ENCODE measurements at regions not wholly inside any gene's neighbourhood (a gene's known extent, or its start where the extent isn't known, plus 50 kb on each side); places are given as distances from the start of the nearest gene placed in this dataset.
"Not testable (repeated sequence)": the region's sequence is repeated elsewhere in the genome, so short reads cannot be mapped to it uniquely, and the experiment has no call there.

- Mint-ChIP-seq H3K27me3 (ENCODE audit: low read depth) (peaks cover 9% of the 10 kb centered on the region), H3K9me3 (no peaks in the 10 kb centered on the region), H3K4me1 (ENCODE audit: low read depth) (no peaks in the 10 kb centered on the region), H3K4me3 (no peak overlapping the region), H3K36me3 (ENCODE audit: insufficient read depth) (no peaks in the 10 kb centered on the region)
- DNase-seq, result no peak
- no peak for ATAC-seq
Observed at GRCh38 chr10:33704214-33704830, 369.9 kb upstream of the NRP1 start.

- ATAC-seq (no peak), DNase-seq (no peak)
- Mint-ChIP-seq H3K27me3 (ENCODE audit: low read depth) (peaks cover 9% of the 10 kb centered on the region), H3K4me3 (no peak overlapping the region), H3K36me3 (ENCODE audit: insufficient read depth) (no peaks in the 10 kb centered on the region), H3K4me1 (ENCODE audit: low read depth) (no peaks in the 10 kb centered on the region), H3K9me3 (no peaks in the 10 kb centered on the region)
Observed at GRCh38 chr10:33703501-33704213, 369.2 kb upstream of the NRP1 start.

GRCh38 chr10:33698033-33698432 lies 363.6 kb upstream of the NRP1 start:
- Mint-ChIP-seq H3K4me1 (ENCODE audit: low read depth) (no peaks in the 10 kb centered on the region), H3K4me3 (no peak overlapping the region), H3K27me3 (ENCODE audit: low read depth) (peaks cover 9% of the 10 kb centered on the region), H3K36me3 (ENCODE audit: insufficient read depth) (no peaks in the 10 kb centered on the region), H3K9me3 (no peaks in the 10 kb centered on the region)
- no peak for DNase-seq
- no peak for ATAC-seq

- peaks cover 4% of the 10 kb centered on the region for H3K27me3 Mint-ChIP-seq (ENCODE audit: low read depth)
- no peaks in the 10 kb centered on the region for H3K4me1 Mint-ChIP-seq (ENCODE audit: low read depth)
- no peak overlapping the region for H3K4me3 Mint-ChIP-seq
- ATAC-seq (no peak), DNase-seq (no peak)
- H3K9me3 Mint-ChIP-seq, result no peaks in the 10 kb centered on the region
- no peaks in the 10 kb centered on the region for H3K36me3 Mint-ChIP-seq (ENCODE audit: insufficient read depth)
Observed at GRCh38 chr10:33697016-33697415, 362.5 kb upstream of the NRP1 start.

- Mint-ChIP-seq H3K9me3 (peaks cover 10% of the 10 kb centered on the region), H3K4me1 (ENCODE audit: low read depth) (no peaks in the 10 kb centered on the region), H3K36me3 (ENCODE audit: insufficient read depth) (no peaks in the 10 kb centered on the region), H3K27me3 (ENCODE audit: low read depth) (peaks cover 3% of the 10 kb centered on the region), H3K4me3 (no peak overlapping the region)
- ATAC-seq (no peak), DNase-seq (no peak)
Observed at GRCh38 chr10:33695536-33695935, 361.1 kb upstream of the NRP1 start.

- H3K36me3 Mint-ChIP-seq (ENCODE audit: insufficient read depth); H3K4me3 Mint-ChIP-seq; H3K27me3 Mint-ChIP-seq (ENCODE audit: low read depth); ATAC-seq; DNase-seq; H3K4me1 Mint-ChIP-seq (ENCODE audit: low read depth): not testable (repeated sequence)
- peaks cover 15% of the 10 kb centered on the region for H3K9me3 Mint-ChIP-seq
Observed at GRCh38 chr10:33690536-33690935, 356.1 kb upstream of the NRP1 start.

GRCh38 chr10:33688506-33688905 lies 354.0 kb upstream of the NRP1 start:
- Mint-ChIP-seq H3K9me3 (peaks cover 15% of the 10 kb centered on the region), H3K36me3 (ENCODE audit: insufficient read depth) (no peaks in the 10 kb centered on the region), H3K4me3 (no peak overlapping the region), H3K27me3 (ENCODE audit: low read depth) (peaks cover 2% of the 10 kb centered on the region), H3K4me1 (ENCODE audit: low read depth) (no peaks in the 10 kb centered on the region)
- no peak for ATAC-seq
- no peak for DNase-seq

GRCh38 chr10:33684211-33684611 lies 349.7 kb upstream of the NRP1 start:
- Mint-ChIP-seq H3K27me3 (ENCODE audit: low read depth) (peaks cover 2% of the 10 kb centered on the region), H3K9me3 (peaks cover 3% of the 10 kb centered on the region), H3K4me3 (no peak overlapping the region), H3K36me3 (ENCODE audit: insufficient read depth) (no peaks in the 10 kb centered on the region), H3K4me1 (ENCODE audit: low read depth) (no peaks in the 10 kb centered on the region)
- DNase-seq (no peak), ATAC-seq (no peak)

GRCh38 chr10:33681595-33681994 lies 347.1 kb upstream of the NRP1 start:
- ATAC-seq (no peak), DNase-seq (no peak)
- Mint-ChIP-seq H3K36me3 (ENCODE audit: insufficient read depth) (no peaks in the 10 kb centered on the region), H3K9me3 (no peaks in the 10 kb centered on the region), H3K4me1 (ENCODE audit: low read depth) (no peaks in the 10 kb centered on the region), H3K4me3 (no peak overlapping the region), H3K27me3 (ENCODE audit: low read depth) (peaks cover 2% of the 10 kb centered on the region)

GRCh38 chr10:33680036-33680435 lies 345.6 kb upstream of the NRP1 start:
- Mint-ChIP-seq H3K9me3 (no peaks in the 10 kb centered on the region), H3K4me1 (ENCODE audit: low read depth) (no peaks in the 10 kb centered on the region), H3K36me3 (ENCODE audit: insufficient read depth) (no peaks in the 10 kb centered on the region), H3K27me3 (ENCODE audit: low read depth) (peaks cover 2% of the 10 kb centered on the region), H3K4me3 (no peak overlapping the region)
- DNase-seq (no peak), ATAC-seq (no peak)

- Mint-ChIP-seq H3K9me3 (no peaks in the 10 kb centered on the region), H3K4me3 (no peak overlapping the region), H3K36me3 (ENCODE audit: insufficient read depth) (no peaks in the 10 kb centered on the region), H3K4me1 (ENCODE audit: low read depth) (no peaks in the 10 kb centered on the region), H3K27me3 (ENCODE audit: low read depth) (no peaks in the 10 kb centered on the region)
- ATAC-seq, result no peak
- no peak for DNase-seq
Observed at GRCh38 chr10:33676606-33677339, 342.3 kb upstream of the NRP1 start.

GRCh38 chr10:33674986-33675599 lies 340.6 kb upstream of the NRP1 start:
- Mint-ChIP-seq H3K4me1 (ENCODE audit: low read depth) (no peaks in the 10 kb centered on the region), H3K36me3 (ENCODE audit: insufficient read depth) (no peaks in the 10 kb centered on the region)
- no peak for ATAC-seq

GRCh38 chr10:33674491-33674890 lies 340.0 kb upstream of the NRP1 start:
- no peaks in the 10 kb centered on the region for H3K36me3 Mint-ChIP-seq (ENCODE audit: insufficient read depth)
- no peak for DNase-seq

More at GRCh38 chr10:33674986-33675599, 340.6 kb upstream of the NRP1 start:
- Mint-ChIP-seq H3K27me3 (ENCODE audit: low read depth) (no peaks in the 10 kb centered on the region), H3K4me3 (no peak overlapping the region), H3K9me3 (no peaks in the 10 kb centered on the region)
- no peak for DNase-seq

GRCh38 chr10:33673839-33674415 lies 339.5 kb upstream of the NRP1 start:
- H3K36me3 Mint-ChIP-seq (ENCODE audit: insufficient read depth), result no peaks in the 10 kb centered on the region
- DNase-seq (no peak), ATAC-seq (no peak)
- H3K4me1 Mint-ChIP-seq (ENCODE audit: low read depth), result no peaks in the 10 kb centered on the region
- no peaks in the 10 kb centered on the region for H3K9me3 Mint-ChIP-seq
- no peaks in the 10 kb centered on the region for H3K27me3 Mint-ChIP-seq (ENCODE audit: low read depth)
- H3K4me3 Mint-ChIP-seq, result no peak overlapping the region

More at GRCh38 chr10:33674491-33674890, 340.0 kb upstream of the NRP1 start:
- no peak for ATAC-seq
- Mint-ChIP-seq H3K4me1 (ENCODE audit: low read depth) (no peaks in the 10 kb centered on the region), H3K27me3 (ENCODE audit: low read depth) (no peaks in the 10 kb centered on the region), H3K9me3 (no peaks in the 10 kb centered on the region), H3K4me3 (no peak overlapping the region)

All from activated T-cell treated with anti-CD3 and anti-CD28 coated beads, Interleukin-2, amount 50 U/mL, for 4 hours (primary cell).